ENCODE measurements at regions not wholly inside any gene's neighbourhood (a gene's known extent, or its start where the extent isn't known, plus 50 kb on each side); places are given as distances from the start of the nearest gene placed in this dataset.

DNA sequence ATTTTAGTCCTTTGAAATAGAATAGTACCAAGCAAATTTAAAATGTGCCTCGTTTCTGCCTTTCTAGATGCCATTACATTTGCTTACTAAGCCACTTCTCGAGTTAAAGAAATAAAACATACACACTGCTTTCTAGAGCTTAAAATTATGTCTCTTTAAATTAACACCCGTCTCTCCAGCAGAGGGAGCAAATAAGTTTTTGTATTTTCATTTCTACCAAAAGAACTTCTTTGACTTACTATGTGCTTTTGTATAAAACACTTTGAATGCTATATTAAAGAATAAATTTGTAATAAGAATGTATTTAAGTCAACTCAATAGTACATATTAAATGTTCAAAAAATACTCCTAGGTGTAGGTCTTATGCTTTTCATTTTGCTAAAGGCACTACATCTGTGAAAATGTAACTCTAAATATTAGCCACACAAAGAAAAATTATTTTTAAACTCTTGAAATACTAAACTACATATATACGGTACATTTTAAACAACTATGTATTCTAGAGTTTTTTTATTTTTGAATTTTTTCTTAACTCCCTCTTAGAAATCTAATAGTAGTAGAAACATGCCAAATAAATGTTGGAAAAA lies 269.3 kb upstream of the MIR17HG start:
- Histone ChIP-seq H3K4me3 (no peak overlapping the region), H3K4me1 (no peaks in the 10 kb centered on the region), H3K27me3 (no peaks in the 10 kb centered on the region), H3K36me3 (no peaks in the 10 kb centered on the region), H3K9me3 (no peaks in the 10 kb centered on the region), H3K27ac (no peak overlapping the region)
- DNase-seq (ENCODE audit: low spot score in 2 of 2), result no peak
- intact Hi-C loops (cut with DNase I), result no loop called here
- TF ChIP-seq, protein P1, sequence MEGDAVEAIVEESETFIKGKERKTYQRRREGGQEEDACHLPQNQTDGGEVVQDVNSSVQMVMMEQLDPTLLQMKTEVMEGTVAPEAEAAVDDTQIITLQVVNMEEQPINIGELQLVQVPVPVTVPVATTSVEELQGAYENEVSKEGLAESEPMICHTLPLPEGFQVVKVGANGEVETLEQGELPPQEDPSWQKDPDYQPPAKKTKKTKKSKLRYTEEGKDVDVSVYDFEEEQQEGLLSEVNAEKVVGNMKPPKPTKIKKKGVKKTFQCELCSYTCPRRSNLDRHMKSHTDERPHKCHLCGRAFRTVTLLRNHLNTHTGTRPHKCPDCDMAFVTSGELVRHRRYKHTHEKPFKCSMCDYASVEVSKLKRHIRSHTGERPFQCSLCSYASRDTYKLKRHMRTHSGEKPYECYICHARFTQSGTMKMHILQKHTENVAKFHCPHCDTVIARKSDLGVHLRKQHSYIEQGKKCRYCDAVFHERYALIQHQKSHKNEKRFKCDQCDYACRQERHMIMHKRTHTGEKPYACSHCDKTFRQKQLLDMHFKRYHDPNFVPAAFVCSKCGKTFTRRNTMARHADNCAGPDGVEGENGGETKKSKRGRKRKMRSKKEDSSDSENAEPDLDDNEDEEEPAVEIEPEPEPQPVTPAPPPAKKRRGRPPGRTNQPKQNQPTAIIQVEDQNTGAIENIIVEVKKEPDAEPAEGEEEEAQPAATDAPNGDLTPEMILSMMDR (IDR thresholded peaks at IDR 0.05), result peak in 1 of 3 experiments; percentile 34

DNA sequence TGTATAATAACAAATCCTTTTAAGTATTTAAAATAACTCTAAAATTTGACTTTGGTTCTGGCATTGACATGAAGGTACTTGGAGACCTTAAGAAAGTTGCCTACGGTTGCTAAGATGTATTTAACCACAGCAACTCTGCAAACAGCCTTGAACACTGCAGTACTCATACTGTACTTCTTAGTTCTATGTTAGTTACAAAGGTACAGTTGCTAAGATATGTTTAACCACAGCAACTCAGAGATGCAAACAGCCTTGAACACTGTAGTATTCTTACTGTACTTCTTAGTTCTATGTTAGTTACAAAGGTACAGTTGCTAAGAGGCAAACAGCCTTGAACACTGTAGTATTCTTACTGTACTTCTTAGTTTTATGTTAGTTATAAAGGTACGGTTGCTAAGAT lies 268.3 kb upstream of the MIR17HG start:
- Histone ChIP-seq H3K27me3 (no peaks in the 10 kb centered on the region), H3K27ac (no peak overlapping the region), H3K9me3 (no peaks in the 10 kb centered on the region), H3K36me3 (no peaks in the 10 kb centered on the region), H3K4me1 (no peaks in the 10 kb centered on the region), H3K4me3 (no peak overlapping the region)
- DNase-seq (ENCODE audit: low spot score in 2 of 2), result no peak
- TF ChIP-seq, protein P1 (IDR thresholded peaks at IDR 0.05), result no peak
- intact Hi-C loops (cut with DNase I), result no loop called here

DNA sequence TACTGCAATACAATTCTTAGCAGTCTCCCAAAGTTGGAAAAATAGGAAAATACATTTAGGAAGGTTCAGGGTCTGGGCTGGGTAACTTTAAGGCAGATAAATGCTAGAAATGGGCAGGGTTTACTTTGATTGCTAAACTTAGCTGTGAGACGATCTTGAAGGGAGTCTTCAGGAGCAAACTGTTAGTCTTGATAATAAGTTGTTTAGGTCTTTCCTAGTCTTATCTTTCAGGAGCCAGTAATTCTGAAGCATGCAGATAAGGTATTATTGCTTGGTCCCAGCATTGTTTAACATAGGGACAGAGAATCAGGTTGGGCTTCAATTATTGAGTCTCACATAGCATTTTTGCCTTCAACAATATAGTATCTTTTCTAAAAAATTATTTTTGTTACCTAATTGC lies 262.4 kb upstream of the MIR17HG start:
- intact Hi-C loops (cut with DNase I), result no loop called here
- H3K4me1 ChIP-seq, result no peaks in the 10 kb centered on the region
- DNase-seq (ENCODE audit: low spot score in 2 of 2), result no peak
- no peaks in the 10 kb centered on the region for H3K9me3 ChIP-seq
- TF ChIP-seq, protein P1 (IDR thresholded peaks at IDR 0.05), result no peak
- H3K27me3 ChIP-seq, result no peaks in the 10 kb centered on the region
- H3K4me3 ChIP-seq, result no peak overlapping the region
- no peaks in the 10 kb centered on the region for H3K36me3 ChIP-seq
- no peak overlapping the region for H3K27ac ChIP-seq

DNA sequence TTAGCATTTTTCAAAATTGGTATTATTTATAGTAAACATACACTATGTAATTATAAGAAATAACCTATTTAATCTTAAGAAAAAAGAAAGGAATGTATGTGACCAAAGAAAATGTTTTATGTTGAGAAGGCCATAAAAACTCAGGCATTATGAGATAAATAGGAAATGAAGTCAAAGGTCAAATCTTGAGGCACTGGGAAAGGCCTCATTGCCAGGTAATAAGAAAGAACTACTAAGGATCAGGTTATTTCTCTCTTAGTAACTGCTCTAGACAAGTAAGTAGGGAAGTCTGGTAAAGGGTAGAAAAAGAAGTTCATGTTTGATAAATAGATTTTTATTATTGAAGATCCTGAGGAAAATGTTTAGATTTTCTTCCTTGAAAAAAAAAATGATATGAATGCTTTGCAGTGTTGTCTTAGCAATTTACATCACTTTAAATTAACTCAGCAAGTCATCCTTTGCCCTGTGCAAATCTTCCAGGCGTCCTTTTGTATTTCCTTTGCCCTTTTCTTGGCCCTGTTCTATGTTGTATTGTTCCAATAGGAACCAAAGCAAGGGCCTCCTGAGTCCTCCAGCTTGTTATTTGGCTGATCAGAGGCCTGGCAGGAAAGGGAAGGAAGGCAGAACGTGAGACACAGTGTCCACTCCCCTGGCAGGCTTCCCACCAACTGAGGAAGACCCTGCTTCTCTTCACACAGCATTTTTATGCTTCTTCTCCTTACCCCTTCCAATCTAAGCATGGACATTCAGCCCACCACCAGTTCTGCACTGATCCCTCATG lies 260.4 kb upstream of the MIR17HG start:
- Histone ChIP-seq H3K36me3 (no peaks in the 10 kb centered on the region), H3K4me1 (no peaks in the 10 kb centered on the region), H3K9me3 (no peaks in the 10 kb centered on the region), H3K4me3 (no peak overlapping the region), H3K27ac (no peak overlapping the region), H3K27me3 (no peaks in the 10 kb centered on the region)
- TF ChIP-seq, protein P1 (IDR thresholded peaks at IDR 0.05), result no peak
- no peak for DNase-seq (ENCODE audit: low spot score in 2 of 2)
- intact Hi-C loops (cut with DNase I), result no loop called here

DNA sequence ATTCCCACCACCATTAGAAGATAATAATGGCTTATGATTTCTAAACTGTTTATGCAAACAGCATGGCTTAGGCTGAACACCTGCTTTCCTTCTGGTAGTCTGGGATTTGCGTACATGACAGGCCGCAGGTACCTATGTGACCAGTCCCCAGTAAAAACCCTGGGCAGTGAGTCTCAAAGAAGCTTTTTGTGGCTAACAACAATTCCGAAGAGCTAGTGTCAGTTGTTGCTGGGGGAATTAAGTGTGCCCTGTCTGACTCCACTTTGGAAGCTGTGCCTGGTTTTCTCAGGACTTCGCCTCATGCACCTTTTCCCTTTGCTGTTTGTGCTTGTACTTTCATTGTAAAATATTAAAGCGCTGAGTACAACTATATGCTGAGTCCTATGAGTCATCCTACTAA lies 250.2 kb upstream of the MIR17HG start:
- no peak for DNase-seq (ENCODE audit: low spot score in 2 of 2)
- intact Hi-C loops (cut with DNase I), result no loop called here
- no peaks in the 10 kb centered on the region for H3K9me3 ChIP-seq
- TF ChIP-seq, protein P1 (IDR thresholded peaks at IDR 0.05), result no peak
- H3K4me3 ChIP-seq, result no peak overlapping the region
- no peaks in the 10 kb centered on the region for H3K27me3 ChIP-seq
- no peaks in the 10 kb centered on the region for H3K4me1 ChIP-seq
- no peaks in the 10 kb centered on the region for H3K36me3 ChIP-seq
- H3K27ac ChIP-seq, result no peak overlapping the region
